Endodermal cell (in vitro differentiated cells): ENCODE measurements at regions not wholly inside any gene's neighbourhood (a gene's known extent, or its start where the extent isn't known, plus 50 kb on each side); places are given as distances from the start of the nearest gene placed in this dataset.
A peak's percentile ranks its signal among the peaks of the same experiment; 100 is the strongest.

Experiments used
- DNase-seq: peaks from one replicate; pipeline ENCODE4 v3.0.0-alpha.2; 2017
- H3K27ac ChIP-seq: 2 replicates; pipeline ENCODE4 v1.5.1; 2013; ENCODE audit warnings: mild to moderate bottlenecking, low read depth, low read length, moderate library complexity
- H3K27me3 ChIP-seq: 2 replicates; pipeline ENCODE4 v1.6.1; 2013; ENCODE audit warnings: mild to moderate bottlenecking, low read length, moderate library complexity; ENCODE audit not compliant: insufficient read depth, control insufficient read depth, poor library complexity, severe bottlenecking
- H3K36me3 ChIP-seq: 2 replicates; pipeline ENCODE4 v1.7.0; 2013; ENCODE audit warnings: mild to moderate bottlenecking, low read length, moderate library complexity; ENCODE audit not compliant: control insufficient read depth, insufficient read depth
- H3K4me1 ChIP-seq: one replicate; pipeline ENCODE4 v1.7.0; 2013; ENCODE audit warnings: low read length; ENCODE audit not compliant: control insufficient read depth, insufficient read depth
- H3K4me3 ChIP-seq: 2 replicates; pipeline ENCODE4 v1.5.1; 2013; ENCODE audit warnings: mild to moderate bottlenecking, low read length, moderate library complexity
- H3K9ac ChIP-seq: 2 replicates; pipeline ENCODE4 v1.6.1; 2013; ENCODE audit warnings: mild to moderate bottlenecking, low read length, moderate library complexity; ENCODE audit not compliant: poor library complexity, severe bottlenecking; ENCODE audit errors: extremely low read depth
- H3K9me3 ChIP-seq: 2 replicates; pipeline ENCODE4 v1.6.1; 2013; ENCODE audit warnings: mild to moderate bottlenecking, low read length, moderate library complexity; ENCODE audit not compliant: control insufficient read depth
- H3K27ac Mint-ChIP-seq: 2 replicates; pipeline ENCODE4 v1.8.0; 2020; ENCODE audit warnings: mixed read lengths
- H3K27me3 Mint-ChIP-seq: 2 replicates; pipeline ENCODE4 v1.8.0; 2021; ENCODE audit warnings: mild to moderate bottlenecking, mixed read lengths; ENCODE audit not compliant: insufficient read depth
- H3K36me3 Mint-ChIP-seq: 2 replicates; pipeline ENCODE4 v1.8.0; 2020; ENCODE audit warnings: low read depth, mixed read lengths
- H3K4me1 Mint-ChIP-seq: 2 replicates; pipeline ENCODE4 v1.8.0; 2020; ENCODE audit warnings: mixed read lengths
- H3K4me3 Mint-ChIP-seq: 2 replicates; pipeline ENCODE4 v1.8.0; 2020; ENCODE audit warnings: mild to moderate bottlenecking, moderate library complexity, mixed read lengths
- H3K9me3 Mint-ChIP-seq: 2 replicates; pipeline ENCODE4 v1.8.0; 2020; ENCODE audit warnings: mild to moderate bottlenecking, mixed read lengths
- CTCF ChIP-seq: fragments of 200-600 bp; sonication (generic); conservative IDR thresholded peaks from 2 replicates; pipeline ENCODE4 v1.5.0; 2021; ENCODE audit warnings: antibody characterized with exemption, mild to moderate bottlenecking
- WGBS, 2 experiments: methylation state at CpG; one replicate each; pipeline versions ENCODE4 v1.1.5 to v1.1.7; 2013; ENCODE audit warnings: missing lambda C conversion rate in 2 of 2, mixed read lengths in 1 of 2; ENCODE audit not compliant: insufficient coverage in 1 of 2, insufficient read length in 1 of 2; 5-methylcytosine and 5-hydroxymethylcytosine counted together

DNA sequence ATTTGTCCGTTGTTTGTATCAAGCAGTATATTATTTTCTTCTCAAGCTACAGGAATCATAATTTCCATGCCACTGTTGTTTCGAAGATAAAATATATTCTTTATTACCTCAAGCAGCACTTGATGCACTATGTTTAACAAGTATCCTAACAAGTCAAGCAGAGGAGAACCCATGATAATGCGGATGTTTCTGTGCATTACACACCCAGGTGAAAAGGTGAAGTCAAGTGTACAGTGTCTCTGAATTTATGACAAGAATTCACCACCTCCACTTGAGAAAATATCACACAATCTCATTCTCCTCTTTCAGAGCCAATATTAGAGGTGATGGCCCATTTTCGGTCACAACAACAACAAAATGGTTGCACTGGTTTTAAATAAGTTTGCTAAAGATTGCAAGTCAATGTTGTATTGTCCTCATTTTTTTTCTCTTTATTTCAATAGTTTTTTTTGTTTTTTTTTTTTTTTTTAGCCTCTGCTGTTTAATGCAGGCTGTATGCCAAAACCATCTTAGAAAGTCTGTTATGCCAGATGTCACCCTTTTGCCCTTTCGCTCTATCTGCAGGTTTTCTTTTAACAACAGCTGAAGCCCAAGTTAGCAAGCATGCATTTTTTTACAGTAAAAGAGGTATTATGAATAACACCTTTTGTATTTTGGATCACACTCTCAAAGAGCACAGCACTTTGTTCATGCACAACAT is 568.7 kb upstream of the LRRN3 start:
- H3K4me1 Mint-ChIP-seq = peaks cover 30% of the 10 kb centered on the region
- peak overlapping the region; percentile 23 for H3K27ac Mint-ChIP-seq
- H3K27ac ChIP-seq = peak overlapping the region; percentile 78
- H3K4me1 ChIP-seq = peaks cover 10% of the 10 kb centered on the region
- H3K27me3 Mint-ChIP-seq = peaks cover 12% of the 10 kb centered on the region
- WGBS, 2 experiments = 50 to 77% methylated on average over 2 to 5 of the region's 5 CpGs
- DNase-seq = no peak
- H3K4me3 ChIP-seq = no peak overlapping the region
- H3K9me3 ChIP-seq = peaks cover 16% of the 10 kb centered on the region
- H3K9me3 Mint-ChIP-seq = peaks cover 25% of the 10 kb centered on the region
- TF ChIP-seq CTCF = no peak
- peak overlapping the region; percentile 24 for H3K9ac ChIP-seq
- no peaks in the 10 kb centered on the region for H3K36me3 ChIP-seq
- H3K4me3 Mint-ChIP-seq = no peak overlapping the region
- H3K36me3 Mint-ChIP-seq = peaks cover 3% of the 10 kb centered on the region
- peaks cover 22% of the 10 kb centered on the region for H3K27me3 ChIP-seq

DNA sequence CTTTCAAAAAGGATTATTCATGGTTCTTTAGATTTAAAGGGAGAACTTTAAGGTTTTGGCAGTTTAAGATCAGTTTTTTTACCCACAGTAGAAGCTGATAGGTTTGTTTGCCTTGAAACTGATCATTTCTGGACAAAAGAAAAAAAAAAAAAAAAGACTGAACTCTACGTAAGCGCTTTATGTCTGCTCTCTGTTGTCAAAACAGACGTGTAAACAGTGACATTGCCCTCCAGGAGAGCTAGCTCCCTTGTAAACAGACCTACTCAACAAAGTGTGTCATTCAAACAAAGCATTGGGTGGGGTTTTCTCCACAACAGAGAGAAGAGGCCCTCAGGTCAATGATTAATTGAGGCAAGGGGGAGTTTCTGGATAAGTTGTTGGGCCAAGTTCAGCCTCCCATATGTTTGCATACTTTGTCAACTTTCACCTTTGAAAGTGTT is 568.1 kb upstream of the LRRN3 start:
- Mint-ChIP-seq H3K27ac (peak overlapping the region; percentile 23), H3K4me3 (no peak overlapping the region), H3K36me3 (peaks cover 3% of the 10 kb centered on the region), H3K9me3 (peaks cover 25% of the 10 kb centered on the region), H3K27me3 (peaks cover 16% of the 10 kb centered on the region), H3K4me1 (peaks cover 30% of the 10 kb centered on the region)
- no peak for TF ChIP-seq CTCF
- Histone ChIP-seq H3K27ac (peak overlapping the region; percentile 21), H3K4me1 (peaks cover 10% of the 10 kb centered on the region), H3K36me3 (no peaks in the 10 kb centered on the region), H3K27me3 (peaks cover 25% of the 10 kb centered on the region), H3K9ac (peak overlapping the region; percentile 24), H3K9me3 (peaks cover 16% of the 10 kb centered on the region), H3K4me3 (no peak overlapping the region)
- WGBS, 2 experiments = 60% methylated on average over 3 of the region's 3 CpGs; no CpG with 5 or more reads in 1 of the 2 experiments
- peak; percentile 57 for DNase-seq

- Mint-ChIP-seq H3K4me1 (peaks cover 11% of the 10 kb centered on the region), H3K4me3 (no peak overlapping the region), H3K27me3 (peaks cover 21% of the 10 kb centered on the region), H3K36me3 (no peaks in the 10 kb centered on the region), H3K9me3 (peaks cover 2% of the 10 kb centered on the region), H3K27ac (no peak overlapping the region)
- TF ChIP-seq CTCF = no peak
- H3K4me1 ChIP-seq = no peaks in the 10 kb centered on the region
- no peak overlapping the region for H3K27ac ChIP-seq
- peaks cover 36% of the 10 kb centered on the region for H3K27me3 ChIP-seq
- WGBS, 2 experiments = 90 to 96% methylated on average over 2 of the region's 2 CpGs
- DNase-seq = no peak
- no peak overlapping the region for H3K9ac ChIP-seq
- no peaks in the 10 kb centered on the region for H3K36me3 ChIP-seq
- H3K9me3 ChIP-seq = peaks cover 7% of the 10 kb centered on the region
- H3K4me3 ChIP-seq = no peak overlapping the region
These were observed 561.8 kb upstream of the LRRN3 start for GRCh38 chr7:110529175-110529574.
